Stomach (tissue), 8 donors: ENCODE measurements at regions not wholly inside any gene's neighbourhood (a gene's known extent, or its start where the extent isn't known, plus 50 kb on each side); places are given as distances from the start of the nearest gene placed in this dataset.

ENCODE experiments used
- DNase-seq, 2 donors: peaks; one replicate each; pipeline versions ENCODE4 v3.0.0 to v3.0.0-alpha.2; 2013 to 2019
- H3K27ac ChIP-seq, 5 donors: fragments of 200-600 bp in 4 of 5; sonication (generic) in 4 of 5; one replicate each; pipeline ENCODE4 v1.5.1; 2013 to 2019; ENCODE audit warnings: mild to moderate bottlenecking in 1 of 5, moderate library complexity in 1 of 5
- H3K27me3 ChIP-seq, 3 donors: fragments of 200-600 bp; sonication (generic); one replicate each; pipeline ENCODE4 v1.5.1; 2017 to 2019; ENCODE audit warnings: mixed run types in 1 of 3
- H3K36me3 ChIP-seq, 4 donors: fragments of 200-600 bp; sonication (generic); 1 replicate in 3 of 4; 2 replicates in 1 of 4; pipeline ENCODE4 v1.5.1; 2016 to 2019
- H3K4me1 ChIP-seq, 4 donors: fragments of 200-600 bp; sonication (generic); one replicate each; pipeline ENCODE4 v1.5.1; 2016 to 2019
- H3K4me3 ChIP-seq, 4 donors: fragments of 200-600 bp; sonication (generic) in 3 of 4; one replicate each; pipeline ENCODE4 v1.5.1; 2016 to 2019; ENCODE audit warnings: mild to moderate bottlenecking in 1 of 4
- H3K9me3 ChIP-seq, 4 donors: fragments of 200-600 bp; sonication (generic); one replicate each; pipeline ENCODE4 v1.5.1; 2016 to 2019
- EP300 ChIP-seq: sonication (generic); formaldehyde crosslinking; IDR thresholded peaks from one replicate; pipeline ENCODE4 v1.6.1; 2017; ENCODE audit warnings: antibody characterized with exemption
- POLR2A ChIP-seq, 4 donors: fragments of 450-650 bp; IDR thresholded peaks; one replicate each; pipeline ENCODE4 v1.6.1; 2016; ENCODE audit warnings: antibody characterized with exemption in 4 of 4, control low read depth in 2 of 4, mild to moderate bottlenecking in 1 of 4, moderate library complexity in 1 of 4
- POLR2AphosphoS5 ChIP-seq, 3 donors: sonication (generic); formaldehyde crosslinking; IDR thresholded peaks; one replicate each; pipeline ENCODE4 v1.6.1; 2016; ENCODE audit warnings: antibody characterized with exemption in 3 of 3
- WGBS, 5 donors: extraction: QIAGEN DNeasy Blood & Tissue Kit in 3 of 5; methylation state at CpG; one replicate each; pipeline versions ENCODE4 v1.1.5 to v1.1.7; 2013 to 2018; 5-methylcytosine and 5-hydroxymethylcytosine counted together
- intact Hi-C: fragments of 100-400 bp; cut with DNase I; formaldehyde crosslinking; loops from one replicate; pipeline ENCODE4 v1.15.1; 2023; ENCODE audit warnings: low total_unique reads
- TF ChIP-seq, protein P1 (sequence below), 7 experiments: fragments of 450-650 bp in 4 of 7; fragments of 200-600 bp in 3 of 7; sonication (generic) in 3 of 7; IDR thresholded peaks; one replicate each; pipeline ENCODE4 v1.5.1; 2016 to 2019; ENCODE audit warnings: antibody characterized with exemption in 7 of 7, control low read depth in 2 of 7, mild to moderate bottlenecking in 1 of 7
- donor health status: healthy with polysubstance abuse.
- donor health status: Bipolar disorder and iron deficiency.
- donor health status: healthy.

GRCh38 chr6:114514170-114514569 is 171.3 kb upstream of the HS3ST5 start:
- H3K4me1 ChIP-seq = no peaks in the 10 kb centered on the region
- no peaks in the 10 kb centered on the region for H3K27me3 ChIP-seq
- WGBS, 5 donors = 33 to 43% (median 34%) methylated on average over 1 of the region's 1 CpG
- H3K36me3 ChIP-seq = no peaks in the 10 kb centered on the region
- H3K4me3 ChIP-seq = no peak overlapping the region
- intact Hi-C loops = no loop called here
- H3K27ac ChIP-seq = no peak overlapping the region
- no peaks in the 10 kb centered on the region for H3K9me3 ChIP-seq
- no peak for DNase-seq
- TF ChIP-seq POLR2A (IDR thresholded peaks at IDR 0.05) (no peak), EP300 (no peak), POLR2AphosphoS5 (IDR thresholded peaks at IDR 0.05) (no peak)
- TF ChIP-seq, protein P1, sequence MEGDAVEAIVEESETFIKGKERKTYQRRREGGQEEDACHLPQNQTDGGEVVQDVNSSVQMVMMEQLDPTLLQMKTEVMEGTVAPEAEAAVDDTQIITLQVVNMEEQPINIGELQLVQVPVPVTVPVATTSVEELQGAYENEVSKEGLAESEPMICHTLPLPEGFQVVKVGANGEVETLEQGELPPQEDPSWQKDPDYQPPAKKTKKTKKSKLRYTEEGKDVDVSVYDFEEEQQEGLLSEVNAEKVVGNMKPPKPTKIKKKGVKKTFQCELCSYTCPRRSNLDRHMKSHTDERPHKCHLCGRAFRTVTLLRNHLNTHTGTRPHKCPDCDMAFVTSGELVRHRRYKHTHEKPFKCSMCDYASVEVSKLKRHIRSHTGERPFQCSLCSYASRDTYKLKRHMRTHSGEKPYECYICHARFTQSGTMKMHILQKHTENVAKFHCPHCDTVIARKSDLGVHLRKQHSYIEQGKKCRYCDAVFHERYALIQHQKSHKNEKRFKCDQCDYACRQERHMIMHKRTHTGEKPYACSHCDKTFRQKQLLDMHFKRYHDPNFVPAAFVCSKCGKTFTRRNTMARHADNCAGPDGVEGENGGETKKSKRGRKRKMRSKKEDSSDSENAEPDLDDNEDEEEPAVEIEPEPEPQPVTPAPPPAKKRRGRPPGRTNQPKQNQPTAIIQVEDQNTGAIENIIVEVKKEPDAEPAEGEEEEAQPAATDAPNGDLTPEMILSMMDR (IDR thresholded peaks at IDR 0.05) = no peak

GRCh38 chr6:114471450-114471849 is 128.6 kb upstream of the HS3ST5 start:
- no peak for TF ChIP-seq POLR2A (IDR thresholded peaks at IDR 0.05)
- TF ChIP-seq, protein P1 (IDR thresholded peaks at IDR 0.05) = no peak
- TF ChIP-seq POLR2AphosphoS5 (IDR thresholded peaks at IDR 0.05) = no peak
- DNase-seq = no peak
- Histone ChIP-seq H3K9me3 (peaks cover 0 to 3% (median 0%) of the 10 kb centered on the region in 4 donors), H3K27me3 (no peaks in the 10 kb centered on the region), H3K4me1 (no peaks in the 10 kb centered on the region), H3K36me3 (no peaks in the 10 kb centered on the region), H3K4me3 (no peak overlapping the region), H3K27ac (no peak overlapping the region)
- intact Hi-C loops = no loop called here
- 70 to 86% (median 81%) methylated on average over 3 of the region's 3 CpGs for WGBS, 5 donors

DNA sequence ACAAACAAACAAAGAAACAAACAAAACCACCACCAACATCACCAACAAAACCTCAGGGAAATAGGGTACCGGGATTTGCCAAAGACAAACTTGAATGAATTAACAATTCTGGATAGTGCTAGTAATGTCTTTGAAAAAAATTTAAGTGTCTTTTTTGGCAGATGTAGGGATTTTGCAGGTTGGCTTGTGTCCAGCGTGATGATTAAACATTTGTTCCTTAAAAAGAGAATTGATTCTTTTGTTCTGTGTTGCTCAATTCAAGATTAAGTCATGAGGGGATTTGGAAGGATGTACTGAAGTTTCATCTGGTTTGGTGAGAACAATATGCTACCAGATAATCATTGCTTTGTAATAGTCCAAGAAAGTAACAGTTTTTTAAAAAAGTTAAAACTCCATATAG is 125.1 kb upstream of the HS3ST5 start:
- H3K4me3 ChIP-seq = no peak overlapping the region
- DNase-seq = no peak
- no peaks in the 10 kb centered on the region for H3K4me1 ChIP-seq
- peaks cover 0 to 3% (median 0%) of the 10 kb centered on the region in 4 donors for H3K9me3 ChIP-seq
- WGBS, 5 donors = 75 to 84% (median 78%) methylated on average over 2 of the region's 2 CpGs
- TF ChIP-seq POLR2AphosphoS5 (IDR thresholded peaks at IDR 0.05) (no peak), POLR2A (IDR thresholded peaks at IDR 0.05) (no peak), EP300 (no peak)
- TF ChIP-seq, protein P1 (IDR thresholded peaks at IDR 0.05) = no peak
- intact Hi-C loops = no loop called here
- no peaks in the 10 kb centered on the region for H3K36me3 ChIP-seq
- H3K27ac ChIP-seq = no peak overlapping the region
- H3K27me3 ChIP-seq = no peaks in the 10 kb centered on the region

GRCh38 chr6:114465511-114465910 is 122.7 kb upstream of the HS3ST5 start:
- no peaks in the 10 kb centered on the region for H3K36me3 ChIP-seq
- no peak overlapping the region for H3K27ac ChIP-seq
- H3K9me3 ChIP-seq = no peaks in the 10 kb centered on the region
- WGBS, 5 donors = 78 to 82% (median 80%) methylated on average over 4 of the region's 4 CpGs
- H3K4me1 ChIP-seq = no peaks in the 10 kb centered on the region
- H3K27me3 ChIP-seq = no peaks in the 10 kb centered on the region
- intact Hi-C loops = no loop called here
- TF ChIP-seq EP300 (no peak), POLR2A (IDR thresholded peaks at IDR 0.05) (no peak), POLR2AphosphoS5 (IDR thresholded peaks at IDR 0.05) (no peak)
- TF ChIP-seq, protein P1 (IDR thresholded peaks at IDR 0.05) = no peak
- H3K4me3 ChIP-seq = no peak overlapping the region
- no peak for DNase-seq
